ENCODE measurements at regions not wholly inside any gene's neighbourhood (a gene's known extent, or its start where the extent isn't known, plus 50 kb on each side); places are given as distances from the start of the nearest gene placed in this dataset.

DNA sequence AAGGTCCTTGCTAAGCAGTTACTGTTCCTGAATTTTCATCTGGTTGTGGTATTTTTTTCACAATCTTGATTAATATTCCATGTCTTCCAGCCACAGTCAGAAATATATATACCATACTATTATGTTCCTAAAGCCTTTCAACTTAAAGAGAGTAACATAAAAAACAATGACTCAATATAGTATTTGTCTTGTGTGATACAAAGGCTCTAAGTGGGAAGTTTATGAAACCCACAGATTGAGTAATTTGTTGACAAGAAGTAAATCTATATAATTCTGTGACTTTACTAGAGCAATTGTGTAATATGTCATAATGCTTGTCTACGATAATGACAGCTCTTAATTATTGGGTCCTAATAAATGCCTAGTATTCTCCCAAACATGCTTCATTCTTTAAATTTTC lies 509.4 kb downstream of the ISL1 start:
- Histone ChIP-seq H3K27me3 (replicated peaks; ENCODE audit: insufficient read depth) (no peaks in the 10 kb centered on the region), H3K4me1 (ENCODE audit: insufficient read depth) (no peaks in the 10 kb centered on the region), H3F3A (ENCODE audit: insufficient read depth) (no peaks in the 10 kb centered on the region), H3K9me3 (ENCODE audit: low read depth) (no peaks in the 10 kb centered on the region), H3K27ac (no peak overlapping the region), H3K36me3 (ENCODE audit: low read depth) (no peaks in the 10 kb centered on the region), H3K4me3 (no peak overlapping the region), H3K4me2 (ENCODE audit: unreplicated experiment) (no peak overlapping the region), H3K9ac (no peak overlapping the region), H2AFZ (no peak overlapping the region), H3K79me2 (ENCODE audit: insufficient read depth) (no peaks in the 10 kb centered on the region), H4K20me1 (ENCODE audit: insufficient read depth) (no peaks in the 10 kb centered on the region), H3K9me2 (ENCODE audit: insufficient read depth) (no peaks in the 10 kb centered on the region)
- 0% methylated on average over 1 of the region's 1 CpG for WGBS, 2 experiments (ENCODE audit: low coverage in 1 of 2, low lambda C conversion rate in 2 of 2, missing lambda C conversion rate in 2 of 2)
- in situ Hi-C loops (cut with MboI) = no loop called here
- TF ChIP-seq EZH2phosphoT487 (IDR thresholded peaks at IDR 0.05; ENCODE audit: insufficient read depth, low read depth) (no peak), EZH2 (IDR thresholded peaks at IDR 0.05; ENCODE audit: insufficient read depth, poor library complexity, severe bottlenecking) (no peak)
- DNase-seq = no peak

DNA sequence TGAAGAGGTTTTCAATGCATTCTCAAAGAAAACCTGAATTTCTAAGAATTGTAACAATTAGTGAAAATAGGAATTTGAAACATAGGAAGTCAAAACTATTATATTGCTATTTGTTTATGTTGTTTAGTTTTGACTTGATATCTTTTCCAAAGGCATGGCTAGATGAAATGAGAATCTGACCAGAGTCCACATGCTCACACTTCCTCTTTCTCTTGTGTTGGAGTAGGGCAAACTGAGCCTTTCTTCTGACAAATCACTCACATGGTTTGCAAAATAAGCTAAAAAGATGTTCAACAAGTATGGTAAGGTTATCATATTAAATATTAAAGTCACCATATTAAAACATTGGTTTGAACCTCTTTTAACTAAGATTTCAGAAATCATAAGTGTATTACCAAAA lies 512.6 kb downstream of the ISL1 start:
- H4K20me1 ChIP-seq (ENCODE audit: insufficient read depth) = no peaks in the 10 kb centered on the region
- H3F3A ChIP-seq (ENCODE audit: insufficient read depth) = no peaks in the 10 kb centered on the region
- no peaks in the 10 kb centered on the region for H3K27me3 ChIP-seq (replicated peaks; ENCODE audit: insufficient read depth)
- no peak overlapping the region for H3K4me2 ChIP-seq (ENCODE audit: unreplicated experiment)
- in situ Hi-C loops (cut with MboI) = no loop called here
- H3K27ac ChIP-seq = no peak overlapping the region
- no peaks in the 10 kb centered on the region for H3K36me3 ChIP-seq (ENCODE audit: low read depth)
- no peak for TF ChIP-seq EZH2phosphoT487 (IDR thresholded peaks at IDR 0.05; ENCODE audit: insufficient read depth, low read depth)
- TF ChIP-seq EZH2 (IDR thresholded peaks at IDR 0.05; ENCODE audit: insufficient read depth, poor library complexity, severe bottlenecking) = no peak
- H3K4me3 ChIP-seq = no peak overlapping the region
- H3K9me3 ChIP-seq (ENCODE audit: low read depth) = no peaks in the 10 kb centered on the region
- no peaks in the 10 kb centered on the region for H3K4me1 ChIP-seq (ENCODE audit: insufficient read depth)
- no peak overlapping the region for H2AFZ ChIP-seq
- no peak overlapping the region for H3K9ac ChIP-seq
- H3K79me2 ChIP-seq (ENCODE audit: insufficient read depth) = no peaks in the 10 kb centered on the region
- no peaks in the 10 kb centered on the region for H3K9me2 ChIP-seq (ENCODE audit: insufficient read depth)
- DNase-seq = no peak

DNA sequence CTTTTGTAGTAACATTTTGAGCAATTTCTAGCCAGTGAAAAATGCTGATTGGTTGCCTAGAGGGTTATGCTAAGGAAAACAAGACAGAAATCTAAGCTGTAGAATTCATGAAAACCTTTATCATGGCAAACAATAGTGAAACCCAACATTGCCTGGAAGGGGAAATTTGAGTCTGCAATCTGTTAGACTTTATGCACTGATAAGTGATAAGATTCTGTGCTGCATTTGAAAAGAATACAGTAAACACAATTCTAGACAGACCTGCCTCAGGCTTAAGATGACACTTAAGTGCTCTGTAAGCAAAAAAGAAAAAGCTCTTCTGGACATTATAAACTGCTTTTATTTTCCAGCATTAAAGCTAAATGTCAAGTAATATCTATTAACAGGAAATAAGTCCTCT lies 519.3 kb downstream of the ISL1 start:
- Histone ChIP-seq H3K27ac (no peak overlapping the region), H3K27me3 (replicated peaks; ENCODE audit: insufficient read depth) (no peaks in the 10 kb centered on the region), H3K4me3 (no peak overlapping the region), H3K9me2 (ENCODE audit: insufficient read depth) (no peaks in the 10 kb centered on the region), H3K79me2 (ENCODE audit: insufficient read depth) (no peaks in the 10 kb centered on the region), H3K4me2 (ENCODE audit: unreplicated experiment) (no peak overlapping the region), H3K36me3 (ENCODE audit: low read depth) (no peaks in the 10 kb centered on the region), H3K9ac (no peak overlapping the region), H3F3A (ENCODE audit: insufficient read depth) (no peaks in the 10 kb centered on the region), H4K20me1 (ENCODE audit: insufficient read depth) (no peaks in the 10 kb centered on the region), H2AFZ (no peak overlapping the region), H3K9me3 (ENCODE audit: low read depth) (no peaks in the 10 kb centered on the region), H3K4me1 (ENCODE audit: insufficient read depth) (no peaks in the 10 kb centered on the region)
- in situ Hi-C loops (cut with MboI) = no loop called here
- TF ChIP-seq EZH2 (IDR thresholded peaks at IDR 0.05; ENCODE audit: insufficient read depth, poor library complexity, severe bottlenecking) (no peak), EZH2phosphoT487 (IDR thresholded peaks at IDR 0.05; ENCODE audit: insufficient read depth, low read depth) (no peak)
- no peak for DNase-seq

DNA sequence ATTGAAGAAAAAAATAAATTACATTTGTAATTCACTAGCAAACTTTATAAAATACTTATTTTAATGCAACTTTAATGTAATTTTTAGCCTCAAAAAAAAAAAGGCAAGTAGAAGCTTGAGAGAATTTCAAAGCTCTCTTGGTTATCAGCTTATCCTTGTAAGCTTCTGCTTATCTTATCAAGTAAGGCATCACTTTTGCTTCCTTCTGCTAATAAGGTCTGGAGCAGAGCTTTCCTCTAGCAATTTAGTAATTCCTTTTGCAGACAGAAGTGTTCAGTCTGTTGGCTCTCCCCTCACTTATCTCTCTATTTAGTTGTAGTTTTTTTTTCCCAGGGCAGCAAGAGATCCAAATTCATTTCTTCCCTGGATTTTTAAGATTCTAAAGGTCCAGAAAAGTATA lies 525.0 kb downstream of the ISL1 start:
- no peaks in the 10 kb centered on the region for H3K36me3 ChIP-seq (ENCODE audit: low read depth)
- no peaks in the 10 kb centered on the region for H3F3A ChIP-seq (ENCODE audit: insufficient read depth)
- H3K27me3 ChIP-seq (replicated peaks; ENCODE audit: insufficient read depth) = no peaks in the 10 kb centered on the region
- H3K9me3 ChIP-seq (ENCODE audit: low read depth) = no peaks in the 10 kb centered on the region
- TF ChIP-seq EZH2 (IDR thresholded peaks at IDR 0.05; ENCODE audit: insufficient read depth, poor library complexity, severe bottlenecking) (no peak), EZH2phosphoT487 (IDR thresholded peaks at IDR 0.05; ENCODE audit: insufficient read depth, low read depth) (no peak)
- H3K9me2 ChIP-seq (ENCODE audit: insufficient read depth) = no peaks in the 10 kb centered on the region
- H4K20me1 ChIP-seq (ENCODE audit: insufficient read depth) = no peaks in the 10 kb centered on the region
- no peak overlapping the region for H3K9ac ChIP-seq
- no peaks in the 10 kb centered on the region for H3K4me1 ChIP-seq (ENCODE audit: insufficient read depth)
- no peak overlapping the region for H3K4me3 ChIP-seq
- in situ Hi-C loops (cut with MboI) = no loop called here
- no peak overlapping the region for H3K4me2 ChIP-seq (ENCODE audit: unreplicated experiment)
- no peak overlapping the region for H2AFZ ChIP-seq
- no peaks in the 10 kb centered on the region for H3K79me2 ChIP-seq (ENCODE audit: insufficient read depth)
- no peak for DNase-seq
- H3K27ac ChIP-seq = no peak overlapping the region

DNA sequence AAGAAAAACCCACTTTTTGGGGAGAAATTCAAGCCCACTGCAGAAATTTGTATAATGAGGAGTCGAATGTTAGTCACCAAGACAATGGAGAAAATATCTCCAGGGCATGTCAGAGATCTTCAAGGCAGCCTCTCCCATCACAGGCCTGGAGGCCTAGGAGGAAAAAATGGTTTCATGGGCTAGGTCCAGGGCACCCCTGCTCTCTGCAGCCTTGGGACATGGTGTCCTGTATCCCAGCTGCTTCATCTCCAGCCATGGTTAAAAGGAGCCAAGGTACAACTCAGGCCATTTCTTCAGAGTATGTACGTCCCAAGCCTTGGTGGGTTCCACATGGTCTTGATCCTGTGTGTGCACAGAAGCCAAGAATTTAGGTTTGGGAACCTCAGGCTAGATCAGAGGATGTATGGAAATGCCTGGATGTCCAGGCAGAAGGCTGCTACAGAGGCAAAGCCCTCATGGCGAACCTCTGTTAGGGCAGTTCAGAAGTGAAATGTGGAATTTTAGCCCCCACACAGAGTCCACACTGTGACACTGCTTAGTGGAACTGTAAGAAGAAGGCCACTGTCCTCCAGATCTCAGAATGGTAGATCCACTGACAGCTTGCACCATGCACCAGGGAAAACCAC lies 561.4 kb downstream of the ISL1 start:
- no peak overlapping the region for H3K27ac ChIP-seq
- H3F3A ChIP-seq (ENCODE audit: insufficient read depth) = no peaks in the 10 kb centered on the region
- no peaks in the 10 kb centered on the region for H3K9me2 ChIP-seq (ENCODE audit: insufficient read depth)
- H3K9ac ChIP-seq = no peak overlapping the region
- no peak overlapping the region for H3K4me3 ChIP-seq
- no peak overlapping the region for H3K4me2 ChIP-seq (ENCODE audit: unreplicated experiment)
- H3K36me3 ChIP-seq (ENCODE audit: low read depth) = no peaks in the 10 kb centered on the region
- no peak for TF ChIP-seq EZH2 (IDR thresholded peaks at IDR 0.05; ENCODE audit: insufficient read depth, poor library complexity, severe bottlenecking)
- no peak for TF ChIP-seq EZH2phosphoT487 (IDR thresholded peaks at IDR 0.05; ENCODE audit: insufficient read depth, low read depth)
- no peaks in the 10 kb centered on the region for H3K27me3 ChIP-seq (replicated peaks; ENCODE audit: insufficient read depth)
- no peaks in the 10 kb centered on the region for H3K4me1 ChIP-seq (ENCODE audit: insufficient read depth)
- no peaks in the 10 kb centered on the region for H4K20me1 ChIP-seq (ENCODE audit: insufficient read depth)
- H2AFZ ChIP-seq = no peak overlapping the region
- DNase-seq = no peak
- H3K9me3 ChIP-seq (ENCODE audit: low read depth) = no peaks in the 10 kb centered on the region
- WGBS, 2 experiments (ENCODE audit: low coverage in 1 of 2, low lambda C conversion rate in 2 of 2, missing lambda C conversion rate in 2 of 2) = 8 to 10% methylated on average over 3 of the region's 3 CpGs
- no peaks in the 10 kb centered on the region for H3K79me2 ChIP-seq (ENCODE audit: insufficient read depth)
- in situ Hi-C loops (cut with MboI) = no loop called here

Measured in GM23248 (cell line).